Hepatocyte (in vitro differentiated cells): ENCODE measurements at regions not wholly inside any gene's neighbourhood (a gene's known extent, or its start where the extent isn't known, plus 50 kb on each side); places are given as distances from the start of the nearest gene placed in this dataset.

Source experiments
- CTCF ChIP-seq: fragments of 200-600 bp; sonication (generic); IDR thresholded peaks from 2 replicates; pipeline ENCODE4 v1.5.1; 2016; ENCODE audit warnings: antibody characterized with exemption, mild to moderate bottlenecking; ENCODE audit not compliant: poor library complexity
- EZH2 ChIP-seq: fragments of 200-600 bp; sonication (generic); IDR thresholded peaks from 2 replicates; pipeline ENCODE4 v1.6.1; 2016; ENCODE audit warnings: antibody characterized with exemption, mild to moderate bottlenecking, borderline replicate concordance
- EZH2phosphoT487 ChIP-seq: fragments of 200-600 bp; sonication (generic); IDR thresholded peaks from one replicate; pipeline ENCODE4 v1.6.1; 2018; ENCODE audit warnings: antibody characterized with exemption, mild to moderate bottlenecking, low read depth, moderate library complexity; ENCODE audit not compliant: unreplicated experiment, severe bottlenecking

GRCh38 chr6:50959081-50959641, 140.5 kb downstream of the TFAP2B start:
- TF ChIP-seq CTCF = no peak
- TF ChIP-seq EZH2phosphoT487 = no peak
- no peak for TF ChIP-seq EZH2
